SIG-M5 (cell line): ENCODE measurements at regions not wholly inside any gene's neighbourhood (a gene's known extent, or its start where the extent isn't known, plus 50 kb on each side); places are given as distances from the start of the nearest gene placed in this dataset.
"Not testable (repeated sequence)": the region's sequence is repeated elsewhere in the genome, so short reads cannot be mapped to it uniquely, and the experiment has no call there.

ENCODE experiments used
- DNase-seq: peaks from one replicate; lab custom pipeline; 2025; lab: John Stamatoyannopoulos, UW

GRCh38 chr13:80550971-80551441 is 210.1 kb upstream of the SPRY2 start:
- no peak for DNase-seq

- no peak for DNase-seq
These were observed 208.0 kb upstream of the SPRY2 start for GRCh38 chr13:80548915-80549314.

GRCh38 chr13:80547885-80548825 is 207.2 kb upstream of the SPRY2 start:
- DNase-seq = no peak

- no peak for DNase-seq
These were observed 206.4 kb upstream of the SPRY2 start for GRCh38 chr13:80547341-80547740.

- DNase-seq = no peak
These were observed 192.2 kb upstream of the SPRY2 start for GRCh38 chr13:80533175-80533574.

GRCh38 chr13:80530902-80531301 is 190.0 kb upstream of the SPRY2 start:
- DNase-seq = no peak

- DNase-seq = no peak
These were observed 189.3 kb upstream of the SPRY2 start for GRCh38 chr13:80530191-80530590.

- DNase-seq = no peak
These were observed 188.8 kb upstream of the SPRY2 start for GRCh38 chr13:80529734-80530133.

GRCh38 chr13:80528733-80529132 is 187.8 kb upstream of the SPRY2 start:
- DNase-seq = no peak

GRCh38 chr13:80527400-80527799 is 186.5 kb upstream of the SPRY2 start:
- DNase-seq = no peak

- no peak for DNase-seq
These were observed 183.7 kb upstream of the SPRY2 start for GRCh38 chr13:80524447-80525215.

GRCh38 chr13:80523134-80523533 is 182.2 kb upstream of the SPRY2 start:
- DNase-seq = no peak

GRCh38 chr13:80522463-80522862 is 181.5 kb upstream of the SPRY2 start:
- DNase-seq = not testable (repeated sequence)

- DNase-seq = no peak
These were observed 176.0 kb upstream of the SPRY2 start for GRCh38 chr13:80516818-80517348.

GRCh38 chr13:80515296-80515695 is 174.4 kb upstream of the SPRY2 start:
- no peak for DNase-seq

- DNase-seq = no peak
These were observed 172.3 kb upstream of the SPRY2 start for GRCh38 chr13:80513196-80513595.

GRCh38 chr13:80510686-80511085 is 169.8 kb upstream of the SPRY2 start:
- no peak for DNase-seq

- no peak for DNase-seq
These were observed 168.3 kb upstream of the SPRY2 start for GRCh38 chr13:80509264-80509663.

- DNase-seq = no peak
These were observed 167.1 kb upstream of the SPRY2 start for GRCh38 chr13:80508031-80508430.

- DNase-seq = no peak
These were observed 163.5 kb upstream of the SPRY2 start for GRCh38 chr13:80504453-80504852.

- DNase-seq = no peak
These were observed 161.4 kb upstream of the SPRY2 start for GRCh38 chr13:80502359-80502758.

- DNase-seq = no peak
These were observed 160.6 kb upstream of the SPRY2 start for GRCh38 chr13:80501556-80501955.
